ENCODE measurements at regions not wholly inside any gene's neighbourhood (a gene's known extent, or its start where the extent isn't known, plus 50 kb on each side); places are given as distances from the start of the nearest gene placed in this dataset.

- Histone ChIP-seq H2AK5ac (ENCODE audit: low read depth, low read length) (peak overlapping the region; percentile 63), H2BK120ac (ENCODE audit: low read depth, low read length) (peak overlapping the region; percentile 18), H3K4me2 (ENCODE audit: low read depth, low read length) (no peak overlapping the region), H3K36me3 (ENCODE audit: control insufficient read depth, insufficient read depth, low read length) (no peaks in the 10 kb centered on the region), H3K56ac (ENCODE audit: extremely low read depth, insufficient read depth, low read length) (no peak overlapping the region), H4K91ac (ENCODE audit: insufficient read depth, low read depth, low read length) (peak overlapping the region; percentile 39; the same call in 1 of the 2 replicates), H3K23ac (ENCODE audit: low read depth, low read length) (no peak overlapping the region), H3K18ac (ENCODE audit: low read depth, low read length) (no peak overlapping the region), H2BK20ac (ENCODE audit: low read depth, low read length) (peak overlapping the region; percentile 34; the same call in 1 of the 2 replicates), H3K4ac (ENCODE audit: low read depth, low read length) (peak overlapping the region; percentile 62), H3K27me3 (ENCODE audit: control insufficient read depth, insufficient read depth, low read length) (no peaks in the 10 kb centered on the region), H3K27ac (ENCODE audit: insufficient read depth, low read length) (no peak overlapping the region), H4K8ac (ENCODE audit: low read depth in 2 of 2, low read length in 2 of 2) (peak overlapping the region in 1 of 2 experiments; percentile 31; a peak in 1 of 4 replicates), H4K20me1 (ENCODE audit: insufficient read depth, low read length) (no peaks in the 10 kb centered on the region), H3K14ac (replicated peaks; ENCODE audit: low read depth, low read length) (peak overlapping the region; percentile 37), H3K79me1 (ENCODE audit: low read depth in 1 of 2, low read length in 2 of 2) (no peaks in the 10 kb centered on the region), H3K9ac (ENCODE audit: low read depth, low read length) (no peak overlapping the region), H3K4me1 (ENCODE audit: control insufficient read depth, insufficient read depth, low read length) (peaks cover 10% of the 10 kb centered on the region), H3K4me3 (ENCODE audit: insufficient read depth, low read depth, low read length) (no peak overlapping the region), H2BK15ac (ENCODE audit: low read depth, low read length) (no peak overlapping the region), H2BK5ac (ENCODE audit: low read depth, low read length, poor library complexity, severe bottlenecking) (no peak overlapping the region), H4K5ac (ENCODE audit: low read depth, low read length) (0 out of 2 replicates have a peak overlapping the region, but pooled peaks have one; percentile 15), H2AFZ (replicated peaks; ENCODE audit: low read length, poor library complexity) (peak overlapping the region; percentile 75), H3K9me1 (ENCODE audit: insufficient read depth, low read length) (peaks cover 10% of the 10 kb centered on the region), H2AK9ac (replicated peaks; ENCODE audit: low read depth, low read length, poor library complexity) (no peak overlapping the region), H3K9me3 (ENCODE audit: control insufficient read depth, insufficient read depth, low read length) (no peaks in the 10 kb centered on the region)
- DNase-seq (no peak), ATAC-seq (ENCODE audit: low read depth) (no peak)
- intact Hi-C loops (cut with micrococcal nuclease) (no loop called here), in situ Hi-C loops (cut with MboI; ENCODE audit: low sequenced_read_pairs) (no loop called here), dilution Hi-C loops (cut with HindIII; ENCODE audit: low sequenced_read_pairs, unreplicated experiment) (no loop called here)
- no TSS peak for BruUV-seq (replicated peaks)
- WGBS, 2 experiments (ENCODE audit: extremely low coverage in 2 of 2, insufficient read length in 1 of 2) = 65% methylated on average over 10 of the region's 22 CpGs; no CpG with 5 or more reads in 1 of the 2 experiments
- TF ChIP-seq FOS (IDR thresholded peaks at IDR 0.05; ENCODE audit: low read depth, low read length) = no peak
- TF ChIP-seq RFX5 (IDR thresholded peaks at IDR 0.05; ENCODE audit: low read depth, low read length) = no peak
- TF ChIP-seq RAD21 (IDR thresholded peaks at IDR 0.05; ENCODE audit: low read length) = no peak
- TF ChIP-seq MAFK (IDR thresholded peaks at IDR 0.05; ENCODE audit: low read depth, low read length) = no peak
- TF ChIP-seq ELK1 (IDR thresholded peaks at IDR 0.05; ENCODE audit: borderline replicate concordance, low read depth, low read length) = no peak
- TF ChIP-seq MAZ (IDR thresholded peaks at IDR 0.05; ENCODE audit: borderline replicate concordance, low read depth, low read length) = no peak
- no peak for TF ChIP-seq RCOR1 (IDR thresholded peaks at IDR 0.05; ENCODE audit: insufficient replicate concordance, low read length)
- TF ChIP-seq CTCF (conservative IDR thresholded peaks at IDR 0.05; ENCODE audit: low read depth, low read length) = no peak
- TF ChIP-seq CEBPB (IDR thresholded peaks at IDR 0.05; ENCODE audit: low read depth, low read length) = no peak
- TF ChIP-seq CHD1 (IDR thresholded peaks at IDR 0.05; ENCODE audit: low read depth, low read length) = no peak
- no peak for TF ChIP-seq BHLHE40 (IDR thresholded peaks at IDR 0.05; ENCODE audit: low read depth, low read length)
- TF ChIP-seq USF2 (IDR thresholded peaks at IDR 0.05; ENCODE audit: low read depth, low read length) = no peak
- no peak for TF ChIP-seq POLR2A (IDR thresholded peaks at IDR 0.05; ENCODE audit: low read depth, low read length)
- no peak for TF ChIP-seq SMC3 (IDR thresholded peaks at IDR 0.05; ENCODE audit: low read depth, low read length)
- TF ChIP-seq MXI1 (IDR thresholded peaks at IDR 0.05; ENCODE audit: borderline replicate concordance, low read depth, low read length) = no peak
- TF ChIP-seq NFE2L2 (IDR thresholded peaks at IDR 0.05; ENCODE audit: low read depth, low read length) = no peak
- POLR2A ChIA-PET (ENCODE audit: unreplicated experiment) = no interaction called here
- CTCF ChIA-PET = no interaction called here
Measured at GRCh38 chr21:39033878-39034589, 149.2 kb downstream of the PSMG1 start.
